ENCODE measurements at regions not wholly inside any gene's neighbourhood (a gene's known extent, or its start where the extent isn't known, plus 50 kb on each side); places are given as distances from the start of the nearest gene placed in this dataset.

DNA sequence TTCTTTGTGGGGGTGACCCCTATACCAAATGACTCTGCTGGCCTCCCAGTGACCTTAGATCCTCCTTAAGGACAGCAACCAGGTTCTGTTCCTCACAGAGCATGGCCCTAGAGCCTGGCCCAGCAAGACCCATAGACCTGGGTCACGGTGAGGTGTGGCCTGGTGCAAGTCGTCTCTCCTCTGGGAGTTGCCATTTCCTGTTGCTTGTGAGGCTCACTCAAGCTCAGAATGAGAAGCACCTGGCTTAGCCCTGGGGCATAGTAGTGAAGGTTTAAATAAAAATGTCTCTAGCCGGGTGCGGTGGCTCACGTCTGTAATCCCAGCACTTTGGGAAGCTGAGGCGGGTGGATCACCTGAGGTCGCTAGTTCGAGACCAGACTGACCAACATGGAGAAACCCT, 131.3 kb downstream of the SMAD6 start:
- TF ChIP-seq, protein P1, sequence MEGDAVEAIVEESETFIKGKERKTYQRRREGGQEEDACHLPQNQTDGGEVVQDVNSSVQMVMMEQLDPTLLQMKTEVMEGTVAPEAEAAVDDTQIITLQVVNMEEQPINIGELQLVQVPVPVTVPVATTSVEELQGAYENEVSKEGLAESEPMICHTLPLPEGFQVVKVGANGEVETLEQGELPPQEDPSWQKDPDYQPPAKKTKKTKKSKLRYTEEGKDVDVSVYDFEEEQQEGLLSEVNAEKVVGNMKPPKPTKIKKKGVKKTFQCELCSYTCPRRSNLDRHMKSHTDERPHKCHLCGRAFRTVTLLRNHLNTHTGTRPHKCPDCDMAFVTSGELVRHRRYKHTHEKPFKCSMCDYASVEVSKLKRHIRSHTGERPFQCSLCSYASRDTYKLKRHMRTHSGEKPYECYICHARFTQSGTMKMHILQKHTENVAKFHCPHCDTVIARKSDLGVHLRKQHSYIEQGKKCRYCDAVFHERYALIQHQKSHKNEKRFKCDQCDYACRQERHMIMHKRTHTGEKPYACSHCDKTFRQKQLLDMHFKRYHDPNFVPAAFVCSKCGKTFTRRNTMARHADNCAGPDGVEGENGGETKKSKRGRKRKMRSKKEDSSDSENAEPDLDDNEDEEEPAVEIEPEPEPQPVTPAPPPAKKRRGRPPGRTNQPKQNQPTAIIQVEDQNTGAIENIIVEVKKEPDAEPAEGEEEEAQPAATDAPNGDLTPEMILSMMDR (conservative IDR thresholded peaks at IDR 0.05 in 1 of 2, IDR thresholded peaks at IDR 0.05 in 1 of 2; ENCODE audit: extremely low read depth in 1 of 2, insufficient read depth in 1 of 2, low read depth in 1 of 2, low read length in 2 of 2) = no peak
- no peak for TF ChIP-seq EZH2 (IDR thresholded peaks at IDR 0.05; ENCODE audit: borderline replicate concordance, low read length)

Data from mammary epithelial cell (primary cell).